Spleen (tissue), 7 donors: ENCODE measurements at regions not wholly inside any gene's neighbourhood (a gene's known extent, or its start where the extent isn't known, plus 50 kb on each side); places are given as distances from the start of the nearest gene placed in this dataset.

Experiments used
- POLR2A ChIP-seq, 3 donors: fragments of 450-650 bp; IDR thresholded peaks; one replicate each; pipeline ENCODE4 v1.5.1; 2017; ENCODE audit warnings: antibody characterized with exemption in 3 of 3, mild to moderate bottlenecking in 1 of 3
- TF ChIP-seq, protein P1 (sequence below), 11 experiments: fragments of 200-600 bp in 7 of 11; fragments of 450-650 bp in 4 of 11; sonication (generic) in 4 of 11; IDR thresholded peaks in 8 of 11; conservative IDR thresholded peaks in 3 of 11; 1 replicate in 7 of 11; 2 replicates in 4 of 11; pipeline versions ENCODE4 v1.4.0 to v1.8.0; 2016 to 2021; ENCODE audit warnings: antibody characterized with exemption in 11 of 11, inconsistent platforms in 4 of 11, mild to moderate bottlenecking in 1 of 11
- donor health status: DM: no; HTN: no; CAD: no; lungs with moderate emphysema.
- donor health status: DM: no; HTN: no; CAD: no.
- donor health status: DM: no; HTN: no; CAD: no.

GRCh38 chr12:46043972-46044520 lies 53.7 kb upstream of the SCAF11 start:
- TF ChIP-seq, protein P1, sequence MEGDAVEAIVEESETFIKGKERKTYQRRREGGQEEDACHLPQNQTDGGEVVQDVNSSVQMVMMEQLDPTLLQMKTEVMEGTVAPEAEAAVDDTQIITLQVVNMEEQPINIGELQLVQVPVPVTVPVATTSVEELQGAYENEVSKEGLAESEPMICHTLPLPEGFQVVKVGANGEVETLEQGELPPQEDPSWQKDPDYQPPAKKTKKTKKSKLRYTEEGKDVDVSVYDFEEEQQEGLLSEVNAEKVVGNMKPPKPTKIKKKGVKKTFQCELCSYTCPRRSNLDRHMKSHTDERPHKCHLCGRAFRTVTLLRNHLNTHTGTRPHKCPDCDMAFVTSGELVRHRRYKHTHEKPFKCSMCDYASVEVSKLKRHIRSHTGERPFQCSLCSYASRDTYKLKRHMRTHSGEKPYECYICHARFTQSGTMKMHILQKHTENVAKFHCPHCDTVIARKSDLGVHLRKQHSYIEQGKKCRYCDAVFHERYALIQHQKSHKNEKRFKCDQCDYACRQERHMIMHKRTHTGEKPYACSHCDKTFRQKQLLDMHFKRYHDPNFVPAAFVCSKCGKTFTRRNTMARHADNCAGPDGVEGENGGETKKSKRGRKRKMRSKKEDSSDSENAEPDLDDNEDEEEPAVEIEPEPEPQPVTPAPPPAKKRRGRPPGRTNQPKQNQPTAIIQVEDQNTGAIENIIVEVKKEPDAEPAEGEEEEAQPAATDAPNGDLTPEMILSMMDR (IDR thresholded peaks at IDR 0.05 in 8 of 11, conservative IDR thresholded peaks at IDR 0.05 in 3 of 11) = no peak
- TF ChIP-seq POLR2A (IDR thresholded peaks at IDR 0.05) = no peak
